ENCODE measurements at regions not wholly inside any gene's neighbourhood (a gene's known extent, or its start where the extent isn't known, plus 50 kb on each side); places are given as distances from the start of the nearest gene placed in this dataset.

- TF ChIP-seq CTCF (conservative IDR thresholded peaks at IDR 0.05) (no peak), EZH2 (IDR thresholded peaks at IDR 0.05; ENCODE audit: low read depth) (no peak)
Measured at GRCh38 chr13:59205501-59205900, 958.2 kb downstream of the DIAPH3 start.
